ENCODE measurements at regions not wholly inside any gene's neighbourhood (a gene's known extent, or its start where the extent isn't known, plus 50 kb on each side); places are given as distances from the start of the nearest gene placed in this dataset.
"Not testable (repeated sequence)": the region's sequence is repeated elsewhere in the genome, so short reads cannot be mapped to it uniquely, and the experiment has no call there.

- no peak for DNase-seq (ENCODE audit: low spot score in 2 of 2)
- FAIRE-seq: no peak
Measured at GRCh38 chr12:87369161-87369560, 660.0 kb downstream of the C12orf50 start.

DNA sequence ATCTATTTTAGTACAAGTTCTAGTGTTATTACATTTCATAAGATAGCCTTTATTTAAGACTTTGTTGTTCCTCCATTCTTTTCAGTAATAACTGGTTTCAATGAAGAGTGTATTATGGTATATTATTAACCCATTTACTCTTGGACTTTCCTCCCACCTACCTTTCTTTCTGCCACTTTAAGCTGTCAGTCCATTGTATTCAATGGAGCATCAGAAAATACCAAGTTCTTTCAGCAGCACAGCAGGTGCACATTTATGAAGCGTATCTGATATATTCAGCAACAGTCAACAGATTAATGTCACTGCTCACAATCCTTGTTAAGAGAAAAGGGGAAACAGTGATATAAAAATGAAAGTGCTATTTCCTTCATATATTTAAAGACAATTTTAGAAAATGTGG, 660.9 kb downstream of the C12orf50 start:
- no peak for DNase-seq (ENCODE audit: low spot score in 2 of 2)
- FAIRE-seq: no peak

- no peak for FAIRE-seq
- DNase-seq (ENCODE audit: low spot score in 2 of 2): no peak
Measured at GRCh38 chr12:87365423-87365822, 663.8 kb downstream of the C12orf50 start.

DNA sequence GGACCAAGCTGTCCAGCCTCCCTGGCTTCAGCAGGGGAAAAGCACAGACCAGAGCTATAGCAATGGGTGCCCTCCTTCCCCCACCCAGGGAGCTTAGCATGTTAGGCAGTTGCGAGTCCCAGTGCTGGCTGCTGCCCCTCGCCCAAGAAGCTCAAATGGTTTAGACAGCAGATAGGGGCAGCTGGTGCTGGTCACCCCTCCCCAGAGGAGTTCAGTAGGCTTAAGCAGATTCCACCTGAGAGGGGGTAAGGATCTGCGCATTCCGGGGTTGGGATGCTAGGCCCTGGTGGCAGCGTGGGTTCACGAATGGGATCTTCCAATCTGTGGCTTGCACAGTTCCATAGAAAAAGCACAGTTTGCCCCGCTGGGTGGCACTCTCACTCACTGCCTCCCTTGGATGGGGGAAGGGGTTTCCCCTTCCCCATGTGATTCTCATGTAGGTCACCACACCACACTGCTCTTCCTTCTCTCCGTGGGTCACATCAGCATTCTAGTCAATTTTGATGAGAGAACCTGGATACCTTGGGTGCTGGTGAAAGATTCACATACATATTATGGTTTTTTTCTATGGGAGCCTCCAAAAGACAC, 665.6 kb downstream of the C12orf50 start:
- no peak for FAIRE-seq
- no peak for DNase-seq (ENCODE audit: low spot score in 2 of 2)

GRCh38 chr12:87349681-87350080, 679.5 kb downstream of the C12orf50 start:
- no peak for FAIRE-seq

GRCh38 chr12:87348071-87348470, 681.1 kb downstream of the C12orf50 start:
- FAIRE-seq (no peak), DNase-seq (ENCODE audit: low spot score in 2 of 2) (no peak)

More at GRCh38 chr12:87349681-87350080, 679.5 kb downstream of the C12orf50 start:
- no peak for DNase-seq (ENCODE audit: low spot score in 2 of 2)

GRCh38 chr12:87344699-87345098, 684.5 kb downstream of the C12orf50 start:
- DNase-seq (ENCODE audit: low spot score in 2 of 2) (no peak), FAIRE-seq (no peak)

- DNase-seq (ENCODE audit: low spot score in 2 of 2): no peak
- FAIRE-seq: no peak
Measured at GRCh38 chr12:87338681-87339080, 690.5 kb downstream of the C12orf50 start.

DNA sequence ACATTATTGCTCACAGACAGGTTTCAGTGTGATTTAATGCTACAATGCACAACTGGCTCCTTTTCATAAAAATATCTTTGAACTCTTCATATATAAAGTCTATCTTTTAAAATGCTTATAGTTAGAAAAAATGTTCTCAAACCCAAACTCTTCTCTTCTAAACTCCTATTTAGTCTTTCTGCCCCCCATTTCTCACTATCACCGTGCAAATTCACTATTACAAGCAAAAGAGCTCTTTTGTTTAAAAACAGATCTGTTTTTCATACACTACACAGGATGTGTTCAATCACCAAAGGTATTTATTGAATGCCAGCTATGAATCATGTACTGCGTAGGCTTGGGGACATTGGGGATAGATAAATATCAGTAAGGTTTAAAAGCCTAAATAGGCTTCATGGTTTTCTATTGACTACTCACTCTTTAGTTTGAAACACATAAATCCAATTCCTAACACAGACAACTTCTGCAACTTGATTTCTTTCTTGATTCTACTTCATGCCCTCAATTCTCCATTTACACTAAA, 692.3 kb downstream of the C12orf50 start:
- DNase-seq (ENCODE audit: low spot score in 2 of 2): no peak
- no peak for FAIRE-seq

DNA sequence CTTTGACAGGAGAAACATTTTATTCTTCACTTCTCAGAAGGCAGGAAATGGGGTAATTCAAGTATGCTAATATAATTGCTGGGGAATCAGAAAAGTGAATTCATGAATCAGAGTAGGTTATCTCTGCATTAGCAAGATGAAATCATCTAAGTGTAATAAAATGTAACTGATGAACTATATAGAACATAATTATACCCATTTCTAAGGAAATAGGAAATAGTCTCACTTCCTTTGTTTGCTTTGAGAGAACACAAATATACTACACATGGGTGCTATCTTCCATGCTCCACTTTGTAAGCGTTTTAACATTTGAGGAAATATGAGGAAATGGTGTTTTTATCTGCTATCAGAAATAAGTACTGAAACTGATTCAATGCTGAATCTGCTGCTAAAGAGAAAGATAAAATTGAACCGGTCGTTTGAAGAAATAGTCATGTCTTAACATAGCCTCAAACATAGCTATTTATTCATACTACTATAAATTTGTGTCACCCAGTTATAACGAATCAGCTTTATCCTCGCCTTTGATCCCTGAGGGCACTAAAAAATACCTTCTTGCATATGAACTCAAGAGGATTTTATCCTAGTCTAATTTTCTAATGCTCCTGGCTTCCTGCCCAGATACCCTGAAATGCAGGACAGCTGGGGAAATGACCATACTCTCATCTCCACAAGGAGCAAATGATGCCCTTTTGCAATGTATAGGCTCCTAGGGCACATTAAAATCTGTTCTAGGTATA, 696.0 kb downstream of the C12orf50 start:
- FAIRE-seq: no peak

GRCh38 chr12:87330071-87330555, 699.1 kb downstream of the C12orf50 start:
- not testable (repeated sequence) for DNase-seq (ENCODE audit: low spot score in 2 of 2); FAIRE-seq

More for the DNA sequence above, 696.0 kb downstream of the C12orf50 start:
- DNase-seq (ENCODE audit: low spot score in 2 of 2): no peak

DNA sequence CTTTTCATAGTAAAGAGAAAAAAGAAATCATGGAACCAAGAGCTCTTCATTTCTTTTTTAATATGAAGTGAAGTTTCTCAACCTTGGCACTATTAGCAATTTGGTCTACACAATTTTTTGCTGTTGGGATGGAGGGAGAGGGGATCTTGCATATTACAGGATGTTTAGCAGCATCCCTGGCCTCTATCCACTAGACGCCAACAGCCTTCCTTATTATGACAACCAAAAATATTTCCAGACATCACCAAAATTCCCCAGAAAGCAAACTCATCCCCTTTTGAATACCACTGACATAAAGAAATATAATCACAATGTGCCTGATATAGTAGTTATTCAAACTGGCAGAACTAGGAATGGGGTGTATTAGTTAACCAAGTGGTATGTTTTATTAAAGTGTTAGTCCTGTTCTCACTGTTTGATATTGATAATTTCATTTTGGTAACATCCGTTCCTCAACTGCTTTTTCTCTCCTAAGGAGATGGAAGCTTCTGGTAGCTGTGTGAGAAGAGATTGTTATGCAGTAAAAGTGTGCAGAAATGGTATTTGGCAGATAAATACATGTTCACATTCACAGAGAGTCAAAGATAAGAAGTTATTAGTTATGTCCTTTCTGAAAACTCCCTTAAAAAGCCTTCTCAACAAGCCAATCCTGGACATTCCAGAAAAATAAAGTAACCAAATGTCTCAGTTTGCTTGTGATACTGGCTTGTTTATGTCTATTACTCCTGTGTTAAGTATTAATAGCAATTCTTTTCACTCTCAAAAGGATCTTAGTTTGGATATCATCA, 699.9 kb downstream of the C12orf50 start:
- FAIRE-seq: no peak

GRCh38 chr12:87323369-87323768, 705.8 kb downstream of the C12orf50 start:
- FAIRE-seq: no peak
- no peak for DNase-seq (ENCODE audit: low spot score in 2 of 2)

More for the DNA sequence above, 699.9 kb downstream of the C12orf50 start:
- no peak for DNase-seq (ENCODE audit: low spot score in 2 of 2)

DNA sequence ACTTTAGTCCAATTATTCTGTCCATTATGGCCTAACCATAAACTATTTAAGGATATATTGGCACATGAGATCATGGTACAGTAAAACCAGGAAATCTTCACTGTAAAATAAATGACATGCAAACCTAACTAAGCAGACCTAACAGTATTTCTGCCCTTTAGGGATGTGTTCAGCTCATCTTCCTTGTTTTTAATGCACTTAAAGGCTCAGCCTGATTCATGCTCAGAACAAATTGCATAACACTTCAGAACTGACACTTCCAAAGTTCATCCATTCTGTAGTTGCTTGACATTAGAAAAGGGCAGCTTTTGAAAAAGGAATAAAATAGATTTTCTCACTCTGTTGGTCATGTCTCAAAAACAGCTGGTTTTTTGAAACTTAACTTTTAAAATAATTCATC, 708.5 kb downstream of the C12orf50 start:
- FAIRE-seq (no peak), DNase-seq (ENCODE audit: low spot score in 2 of 2) (no peak)

GRCh38 chr12:87317302-87317701, 711.9 kb downstream of the C12orf50 start:
- FAIRE-seq (no peak), DNase-seq (ENCODE audit: low spot score in 2 of 2) (no peak)

DNA sequence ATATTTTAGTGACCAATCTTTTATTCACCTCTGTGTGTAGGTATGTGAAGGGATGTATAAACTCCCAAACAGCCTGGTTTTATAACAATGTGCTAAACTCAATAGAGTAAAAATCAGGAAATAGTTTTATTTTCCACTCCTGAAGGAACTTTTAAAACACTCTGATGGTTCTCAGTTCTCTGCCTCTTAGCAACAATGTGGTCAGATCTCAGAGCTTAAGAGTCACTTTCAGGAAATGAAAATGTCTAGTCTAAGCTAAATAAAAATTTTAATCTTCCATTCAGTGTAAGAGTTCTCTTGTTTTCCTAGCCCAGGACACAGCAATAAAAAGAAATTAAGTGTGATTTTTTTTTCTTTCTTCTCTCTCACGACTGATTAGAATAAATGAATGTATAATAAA, 718.0 kb downstream of the C12orf50 start:
- FAIRE-seq (no peak), DNase-seq (ENCODE audit: low spot score in 2 of 2) (no peak)

DNA sequence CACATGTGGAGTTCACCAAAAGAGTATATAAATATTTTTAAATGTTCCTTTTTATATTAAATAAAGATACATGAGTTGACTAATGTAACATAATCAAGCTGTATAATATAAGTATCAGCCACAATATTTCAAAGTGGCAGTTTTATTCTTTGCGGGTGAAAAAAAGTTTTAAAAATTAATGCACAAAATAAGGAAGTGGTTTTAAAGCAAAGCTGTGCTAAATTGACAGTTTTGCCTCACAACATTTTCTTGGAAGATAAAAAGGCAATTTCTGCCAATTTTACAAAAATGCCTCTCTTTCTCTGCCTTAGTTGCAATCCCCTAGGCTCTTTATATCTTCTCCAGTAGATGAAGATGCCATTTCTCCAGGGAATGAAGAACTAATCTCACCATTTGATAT, 719.1 kb downstream of the C12orf50 start:
- no peak for FAIRE-seq

GRCh38 chr12:87305481-87305880, 723.7 kb downstream of the C12orf50 start:
- FAIRE-seq (no peak), DNase-seq (ENCODE audit: low spot score in 2 of 2) (no peak)

More for the DNA sequence above, 719.1 kb downstream of the C12orf50 start:
- DNase-seq (ENCODE audit: low spot score in 2 of 2): no peak

DNA sequence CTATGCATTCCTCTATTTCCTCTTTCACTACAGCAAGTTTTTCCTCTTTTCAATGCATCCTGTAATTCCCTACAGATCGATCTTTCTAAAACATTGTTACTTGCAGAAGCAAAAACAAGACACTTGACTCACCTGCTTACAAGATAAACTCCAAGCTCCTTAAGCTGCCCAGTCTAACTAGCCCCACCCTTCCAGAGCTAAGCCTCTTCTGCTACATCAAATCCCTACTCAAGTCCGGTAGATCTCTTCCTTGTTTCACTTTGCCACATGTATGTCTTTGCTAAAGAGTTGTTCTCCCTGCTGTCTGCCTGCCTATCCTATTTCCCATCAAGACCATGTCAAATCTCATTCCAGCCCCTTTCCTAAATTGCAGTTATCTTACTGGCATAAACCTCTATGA, 724.8 kb downstream of the C12orf50 start:
- FAIRE-seq (no peak), DNase-seq (ENCODE audit: low spot score in 2 of 2) (no peak)

- FAIRE-seq (no peak), DNase-seq (ENCODE audit: low spot score in 2 of 2) (no peak)
Measured at GRCh38 chr12:87303396-87304012, 725.7 kb downstream of the C12orf50 start.
